SK-N-SH (cell line): ENCODE measurements at regions not wholly inside any gene's neighbourhood (a gene's known extent, or its start where the extent isn't known, plus 50 kb on each side); places are given as distances from the start of the nearest gene placed in this dataset.

Experiments used
- CTCF ChIA-PET: fragments of 300-600, 350-600 bp; formaldehyde crosslinking; extraction: SDS; loops from one replicate; lab custom pipeline; 2021; lab: Yijun Ruan, JAX
- POLR2A ChIA-PET: fragments of 350-600 bp; sonication (Branson Sonifier 250); formaldehyde crosslinking; extraction: SDS; loops from one replicate; lab custom pipeline; 2020; ENCODE audit warnings: antibody characterized with exemption, inconsistent platforms; lab: Yijun Ruan, JAX
- DNase-seq: peaks from one replicate; pipeline ENCODE4 v3.0.0; 2012
- H2AFZ ChIP-seq: fragments of 200-600 bp; sonication (generic); 2 replicates; pipeline ENCODE4 v1.8.1; 2016; ENCODE audit warnings: antibody characterized with exemption, mild to moderate bottlenecking, low read depth
- H3F3A ChIP-seq: fragments of 200-600 bp; sonication (generic); replicated peaks from 2 replicates; pipeline ENCODE3; 2016; ENCODE audit warnings: antibody characterized with exemption, mild to moderate bottlenecking; ENCODE audit not compliant: insufficient read depth
- H3K27ac ChIP-seq, 2 experiments: fragments of 200-500 bp in 1 of 2; fragments of 200-600 bp in 1 of 2; sonication (Bioruptor generic) in 1 of 2; sonication (generic), shearing (Covaris generic) in 1 of 2; 2 replicates each; pipeline versions ENCODE4 v1.5.1 to v1.6.1; 2014 to 2016; ENCODE audit warnings: low read depth in 2 of 2, inconsistent platforms in 1 of 2, low read length in 1 of 2, mild to moderate bottlenecking in 1 of 2, mixed read lengths in 1 of 2
- H3K27me3 ChIP-seq: fragments of 200-600 bp; sonication (generic), shearing (Covaris generic); 2 replicates; pipeline ENCODE4 v1.6.1; 2016; ENCODE audit warnings: mixed run types; ENCODE audit not compliant: insufficient read depth
- H3K36me3 ChIP-seq, 2 experiments: fragments of 200-500 bp in 1 of 2; fragments of 200-600 bp in 1 of 2; sonication (Bioruptor generic) in 1 of 2; sonication (generic) in 1 of 2; replicated peaks in 1 of 2; 2 replicates each; pipeline versions ENCODE3 to v1.5.1; 2014 to 2016; ENCODE audit warnings: low read length in 1 of 2, mild to moderate bottlenecking in 1 of 2; ENCODE audit not compliant: insufficient read depth in 2 of 2, control insufficient read depth in 1 of 2
- H3K4me1 ChIP-seq, 2 experiments: fragments of 200-500 bp in 1 of 2; fragments of 200-600 bp in 1 of 2; sonication (Bioruptor generic) in 1 of 2; sonication (generic), shearing (Covaris generic) in 1 of 2; 2 replicates each; pipeline versions ENCODE4 v1.5.1 to v1.6.1; 2014 to 2016; ENCODE audit warnings: low read depth in 1 of 2, low read length in 1 of 2, mixed run types in 1 of 2; ENCODE audit not compliant: insufficient read depth in 2 of 2, control insufficient read depth in 1 of 2
- H3K4me2 ChIP-seq: fragments of 200-600 bp; sonication (generic), shearing (Covaris generic); 2 replicates; pipeline ENCODE4 v1.6.1; 2017; ENCODE audit warnings: mixed run types
- H3K4me3 ChIP-seq, 2 experiments: fragments of 200-500 bp in 1 of 2; fragments of 200-600 bp in 1 of 2; sonication (Bioruptor generic) in 1 of 2; sonication (generic), shearing (Covaris generic) in 1 of 2; 2 replicates each; pipeline versions ENCODE4 v1.5.1 to v1.8.1; 2014 to 2016; ENCODE audit warnings: low read depth in 2 of 2, inconsistent platforms in 1 of 2, low read length in 1 of 2, mild to moderate bottlenecking in 1 of 2, mixed read lengths in 1 of 2, moderate library complexity in 1 of 2
- H3K79me2 ChIP-seq: fragments of 200-600 bp; sonication (generic); 2 replicates; pipeline ENCODE4 v1.8.1; 2017; ENCODE audit warnings: mild to moderate bottlenecking; ENCODE audit not compliant: insufficient read depth
- H3K9ac ChIP-seq: fragments of 200-600 bp; sonication (generic); 2 replicates; pipeline ENCODE4 v1.6.1; 2017; ENCODE audit warnings: mixed run types
- H3K9me2 ChIP-seq: fragments of 200-600 bp; sonication (generic); 2 replicates; pipeline ENCODE4 v1.6.1; 2017; ENCODE audit warnings: mixed run types
- H3K9me3 ChIP-seq: fragments of 200-600 bp; sonication (generic); 2 replicates; pipeline ENCODE4 v1.6.1; 2017; ENCODE audit warnings: mixed run types, mild to moderate bottlenecking, moderate library complexity
- H4K20me1 ChIP-seq: fragments of 200-600 bp; sonication (generic); 2 replicates; pipeline ENCODE4 v1.6.1; 2017; ENCODE audit warnings: mild to moderate bottlenecking, mixed run types; ENCODE audit not compliant: insufficient read depth
- CHD2 ChIP-seq: fragments of 150-350 bp; IDR thresholded peaks from 2 replicates; pipeline ENCODE4 v1.6.1; 2018; ENCODE audit warnings: low read length; ENCODE audit not compliant: partially characterized antibody
- ELF1 ChIP-seq: IDR thresholded peaks from 2 replicates; pipeline ENCODE4 v1.4.0; 2012
- EZH2phosphoT487 ChIP-seq: fragments of 200-600 bp; sonication (generic); IDR thresholded peaks from 2 replicates; pipeline ENCODE4 v1.6.1; 2017; ENCODE audit warnings: low read depth, mixed run types, mild to moderate bottlenecking, antibody characterized with exemption, moderate library complexity, borderline replicate concordance
- FOSL2 ChIP-seq: IDR thresholded peaks from 2 replicates; pipeline ENCODE4 v1.4.0; 2012; ENCODE audit warnings: low read depth, mild to moderate bottlenecking, moderate library complexity, borderline replicate concordance
- FOXM1 ChIP-seq: IDR thresholded peaks from 2 replicates; pipeline ENCODE4 v1.4.0; 2012; ENCODE audit warnings: low read depth, mild to moderate bottlenecking
- GABPA ChIP-seq: IDR thresholded peaks from 2 replicates; pipeline ENCODE4 v1.4.0; 2012; ENCODE audit warnings: low read depth, mild to moderate bottlenecking
- JUND ChIP-seq: IDR thresholded peaks from 2 replicates; pipeline ENCODE4 v1.4.0; 2012
- MAX ChIP-seq: IDR thresholded peaks from 2 replicates; pipeline ENCODE4 v1.4.0; 2012; ENCODE audit warnings: low read depth
- MXI1 ChIP-seq: IDR thresholded peaks from 2 replicates; pipeline ENCODE4 v1.6.1; 2012; ENCODE audit warnings: mild to moderate bottlenecking, low read depth, low read length, improper control_type of control experiment
- NRF1 ChIP-seq: IDR thresholded peaks from 2 replicates; pipeline ENCODE4 v1.6.1; 2012; ENCODE audit warnings: low read depth, mild to moderate bottlenecking, low read length
- POLR2AphosphoS5 ChIP-seq: IDR thresholded peaks from 2 replicates; pipeline ENCODE4 v1.6.1; 2012; ENCODE audit warnings: low read depth, low read length
- RAD21 ChIP-seq: IDR thresholded peaks from 2 replicates; pipeline ENCODE4 v1.6.1; 2012; ENCODE audit warnings: mild to moderate bottlenecking, low read length
- RCOR1 ChIP-seq: fragments of 150-350 bp; IDR thresholded peaks from 2 replicates; pipeline ENCODE4 v1.6.1; 2017; ENCODE audit warnings: antibody characterized with exemption, low read length
- RXRA ChIP-seq: IDR thresholded peaks from 2 replicates; pipeline ENCODE4 v1.4.0; 2012; ENCODE audit warnings: low read depth, mild to moderate bottlenecking, borderline replicate concordance
- SMC3 ChIP-seq: IDR thresholded peaks from 2 replicates; pipeline ENCODE4 v1.6.1; 2012; ENCODE audit warnings: low read depth, low read length, improper control_type of control experiment
- TAF1 ChIP-seq: IDR thresholded peaks from 2 replicates; pipeline ENCODE4 v1.6.1; 2012; ENCODE audit warnings: low read depth, mild to moderate bottlenecking, low read length, moderate library complexity, borderline replicate concordance
- TEAD4 ChIP-seq: IDR thresholded peaks from 2 replicates; pipeline ENCODE4 v1.4.0; 2012; ENCODE audit warnings: mild to moderate bottlenecking, borderline replicate concordance; ENCODE audit not compliant: insufficient read depth
- WGBS: methylation state at CpG from one replicate; pipeline ENCODE4 v1.1.6; 2017; ENCODE audit warnings: low lambda C conversion rate; 5-methylcytosine and 5-hydroxymethylcytosine counted together
- TF ChIP-seq, protein P1 (sequence below): IDR thresholded peaks from 2 replicates; pipeline ENCODE4; 2012
- TF ChIP-seq, protein P2 (sequence below): IDR thresholded peaks from 2 replicates; pipeline ENCODE4 v1.4.0; 2012; ENCODE audit warnings: low read depth, borderline replicate concordance

GRCh38 chr10:90087197-90088023 lies 386.0 kb downstream of the KIF20B start:
- Histone ChIP-seq H2AFZ (no peak overlapping the region), H3K79me2 (no peaks in the 10 kb centered on the region), H3K4me3 (no peak overlapping the region), H3K27ac (no peak overlapping the region), H3K27me3 (no peaks in the 10 kb centered on the region; the same call in 1 of the 2 replicates), H4K20me1 (no peaks in the 10 kb centered on the region), H3K9me3 (no peaks in the 10 kb centered on the region), H3F3A (no peaks in the 10 kb centered on the region), H3K36me3 (no peaks in the 10 kb centered on the region), H3K4me1 (no peaks in the 10 kb centered on the region), H3K9ac (no peak overlapping the region), H3K4me2 (no peak overlapping the region), H3K9me2 (no peaks in the 10 kb centered on the region)
- WGBS = 2% methylated on average over 2 of the region's 2 CpGs
- DNase-seq = no peak
- TF ChIP-seq MAX (no peak), JUND (no peak), FOXM1 (no peak), FOSL2 (no peak), EZH2phosphoT487 (no peak), GABPA (no peak)
- ChIA-PET CTCF (no interaction called here), POLR2A (no interaction called here)

DNA sequence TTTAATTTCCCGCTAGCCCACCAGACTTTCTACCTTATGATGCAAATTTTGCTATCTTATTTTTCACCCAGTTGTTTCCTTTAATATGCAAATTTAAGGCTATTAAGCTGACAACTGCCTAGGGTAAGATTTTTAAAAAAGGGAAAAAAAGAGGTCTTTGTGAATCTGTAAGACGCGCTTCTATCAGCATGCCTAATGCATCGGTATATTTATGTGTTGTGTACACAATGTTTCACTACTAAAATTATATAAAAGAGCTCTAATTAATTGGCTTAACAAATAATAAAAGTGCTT lies 386.6 kb downstream of the KIF20B start:
- Histone ChIP-seq H3K27me3 (no peaks in the 10 kb centered on the region; the same call in 1 of the 2 replicates), H3F3A (no peaks in the 10 kb centered on the region), H3K79me2 (no peaks in the 10 kb centered on the region), H4K20me1 (no peaks in the 10 kb centered on the region), H3K4me1 (no peaks in the 10 kb centered on the region), H3K9ac (no peak overlapping the region), H3K9me3 (no peaks in the 10 kb centered on the region), H3K27ac (no peak overlapping the region), H3K4me3 (no peak overlapping the region), H3K36me3 (no peaks in the 10 kb centered on the region), H3K9me2 (no peaks in the 10 kb centered on the region), H2AFZ (no peak overlapping the region), H3K4me2 (no peak overlapping the region)
- whole genome bisulfite sequencing = 59% methylated on average over 4 of the region's 4 CpGs
- DNase-seq = no peak
- ChIA-PET POLR2A (no interaction called here), CTCF (no interaction called here)
- no peak for TF ChIP-seq TAF1
- TF ChIP-seq, protein P1, sequence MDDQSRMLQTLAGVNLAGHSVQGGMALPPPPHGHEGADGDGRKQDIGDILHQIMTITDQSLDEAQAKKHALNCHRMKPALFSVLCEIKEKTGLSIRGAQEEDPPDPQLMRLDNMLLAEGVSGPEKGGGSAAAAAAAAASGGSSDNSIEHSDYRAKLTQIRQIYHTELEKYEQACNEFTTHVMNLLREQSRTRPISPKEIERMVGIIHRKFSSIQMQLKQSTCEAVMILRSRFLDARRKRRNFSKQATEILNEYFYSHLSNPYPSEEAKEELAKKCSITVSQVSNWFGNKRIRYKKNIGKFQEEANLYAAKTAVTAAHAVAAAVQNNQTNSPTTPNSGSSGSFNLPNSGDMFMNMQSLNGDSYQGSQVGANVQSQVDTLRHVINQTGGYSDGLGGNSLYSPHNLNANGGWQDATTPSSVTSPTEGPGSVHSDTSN = no peak
- no peak for TF ChIP-seq RAD21
- no peak for TF ChIP-seq FOSL2
- TF ChIP-seq, protein P2, sequence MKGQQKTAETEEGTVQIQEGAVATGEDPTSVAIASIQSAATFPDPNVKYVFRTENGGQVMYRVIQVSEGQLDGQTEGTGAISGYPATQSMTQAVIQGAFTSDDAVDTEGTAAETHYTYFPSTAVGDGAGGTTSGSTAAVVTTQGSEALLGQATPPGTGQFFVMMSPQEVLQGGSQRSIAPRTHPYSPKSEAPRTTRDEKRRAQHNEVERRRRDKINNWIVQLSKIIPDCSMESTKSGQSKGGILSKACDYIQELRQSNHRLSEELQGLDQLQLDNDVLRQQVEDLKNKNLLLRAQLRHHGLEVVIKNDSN = no peak
- TF ChIP-seq ELF1 = no peak
- TF ChIP-seq JUND = no peak
- no peak for TF ChIP-seq RCOR1
- TF ChIP-seq TEAD4 = no peak
- no peak for TF ChIP-seq MXI1
- no peak for TF ChIP-seq CHD2
- no peak for TF ChIP-seq POLR2AphosphoS5
- no peak for TF ChIP-seq RXRA
- no peak for TF ChIP-seq SMC3
- no peak for TF ChIP-seq NRF1
